Activated B cell treated with CpG ODN at 0.5 μM for 24 hours (primary cell): ENCODE measurements at regions not wholly inside any gene's neighbourhood (a gene's known extent, or its start where the extent isn't known, plus 50 kb on each side); places are given as distances from the start of the nearest gene placed in this dataset.

Experiments used
- ATAC-seq: fragments of 200-7000 bp; cut with Tn5 transposase; one replicate; pipeline ENCODE4 v1.10.0; 2021; ENCODE audit warnings: low read depth, mild to moderate bottlenecking, moderate library complexity
- CTCF ChIA-PET: fragments of 350-600 bp; sonication (Branson Sonifier 250); formaldehyde crosslinking; loops from one replicate; lab custom pipeline; 2021; ENCODE audit warnings: antibody characterized with exemption; lab: Charles Lee
- POLR2A ChIA-PET: fragments of 350-600 bp; sonication (Branson Sonifier 250); formaldehyde crosslinking; loops from one replicate; lab custom pipeline; 2021; ENCODE audit warnings: antibody characterized with exemption; lab: Charles Lee
- DNase-seq: peaks from one replicate; pipeline ENCODE4 v3.0.0; 2022
- H3K27ac Mint-ChIP-seq: one replicate; pipeline ENCODE4 v1.8.0; 2020; ENCODE audit warnings: mixed read lengths
- H3K27me3 Mint-ChIP-seq: one replicate; pipeline ENCODE4 v1.8.0; 2021; ENCODE audit warnings: mixed read lengths
- H3K36me3 Mint-ChIP-seq: one replicate; pipeline ENCODE4 v1.8.0; 2021; ENCODE audit warnings: low read depth, mixed read lengths
- H3K4me1 Mint-ChIP-seq: one replicate; pipeline ENCODE4 v1.8.0; 2021; ENCODE audit warnings: mixed read lengths
- H3K4me3 Mint-ChIP-seq: one replicate; pipeline ENCODE4 v1.8.0; 2020; ENCODE audit warnings: mild to moderate bottlenecking, mixed read lengths
- H3K9me3 Mint-ChIP-seq: one replicate; pipeline ENCODE4 v1.8.0; 2020; ENCODE audit warnings: mixed read lengths
- intact Hi-C: fragments of 100-400 bp; cut with micrococcal nuclease; formaldehyde crosslinking; loops from one replicate; pipeline ENCODE4 v1.15.1; 2024
- TF ChIP-seq, protein P1 (sequence below): fragments of 200-600 bp; IDR thresholded peaks from one replicate; pipeline ENCODE4 v1.8.0; 2022; ENCODE audit warnings: antibody characterized with exemption, mild to moderate bottlenecking

DNA sequence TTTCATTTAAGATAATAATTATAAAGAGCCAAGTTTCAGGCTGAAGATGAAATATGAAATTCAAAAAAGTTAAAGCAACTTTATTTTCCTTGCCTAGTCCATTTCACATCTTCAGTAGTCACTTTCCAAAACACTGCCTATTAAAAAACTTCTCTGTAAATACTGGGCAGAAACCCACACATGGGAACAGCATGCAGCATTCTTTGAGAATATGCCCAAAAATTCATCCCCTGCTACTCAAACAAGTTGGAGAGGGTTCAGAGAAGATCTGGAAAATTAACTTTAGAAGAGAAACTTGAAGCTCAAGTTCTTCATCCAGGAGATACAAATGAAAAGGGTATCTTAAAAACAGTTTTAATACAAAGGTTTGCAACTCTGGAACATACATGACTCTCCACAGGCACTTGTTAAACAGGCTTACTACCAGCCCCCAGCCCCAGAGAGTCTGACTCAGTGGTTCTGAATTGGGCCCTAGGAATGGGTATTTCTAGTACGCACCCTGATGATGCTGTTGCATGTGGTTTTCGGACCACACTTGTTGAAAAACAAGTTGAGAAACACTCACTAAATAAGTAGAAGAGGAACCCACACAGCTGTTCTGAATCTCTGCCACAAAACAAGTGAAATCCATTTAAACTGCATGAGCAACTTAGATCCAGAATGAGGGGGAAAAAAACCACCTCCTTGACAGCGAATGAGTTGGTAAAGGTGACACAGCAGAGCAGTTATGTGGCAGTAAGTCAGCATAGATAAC, 329.1 kb downstream of the SATB2 start:
- no peaks in the 10 kb centered on the region for H3K9me3 Mint-ChIP-seq
- POLR2A ChIA-PET: no interaction called here
- no peak for ATAC-seq
- H3K4me3 Mint-ChIP-seq: no peak overlapping the region
- CTCF ChIA-PET: no interaction called here
- H3K27ac Mint-ChIP-seq: no peak overlapping the region
- no peaks in the 10 kb centered on the region for H3K4me1 Mint-ChIP-seq
- intact Hi-C loops: no loop called here
- H3K27me3 Mint-ChIP-seq: no peaks in the 10 kb centered on the region
- TF ChIP-seq, protein P1, sequence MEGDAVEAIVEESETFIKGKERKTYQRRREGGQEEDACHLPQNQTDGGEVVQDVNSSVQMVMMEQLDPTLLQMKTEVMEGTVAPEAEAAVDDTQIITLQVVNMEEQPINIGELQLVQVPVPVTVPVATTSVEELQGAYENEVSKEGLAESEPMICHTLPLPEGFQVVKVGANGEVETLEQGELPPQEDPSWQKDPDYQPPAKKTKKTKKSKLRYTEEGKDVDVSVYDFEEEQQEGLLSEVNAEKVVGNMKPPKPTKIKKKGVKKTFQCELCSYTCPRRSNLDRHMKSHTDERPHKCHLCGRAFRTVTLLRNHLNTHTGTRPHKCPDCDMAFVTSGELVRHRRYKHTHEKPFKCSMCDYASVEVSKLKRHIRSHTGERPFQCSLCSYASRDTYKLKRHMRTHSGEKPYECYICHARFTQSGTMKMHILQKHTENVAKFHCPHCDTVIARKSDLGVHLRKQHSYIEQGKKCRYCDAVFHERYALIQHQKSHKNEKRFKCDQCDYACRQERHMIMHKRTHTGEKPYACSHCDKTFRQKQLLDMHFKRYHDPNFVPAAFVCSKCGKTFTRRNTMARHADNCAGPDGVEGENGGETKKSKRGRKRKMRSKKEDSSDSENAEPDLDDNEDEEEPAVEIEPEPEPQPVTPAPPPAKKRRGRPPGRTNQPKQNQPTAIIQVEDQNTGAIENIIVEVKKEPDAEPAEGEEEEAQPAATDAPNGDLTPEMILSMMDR: no peak
- no peak for DNase-seq
- no peaks in the 10 kb centered on the region for H3K36me3 Mint-ChIP-seq

DNA sequence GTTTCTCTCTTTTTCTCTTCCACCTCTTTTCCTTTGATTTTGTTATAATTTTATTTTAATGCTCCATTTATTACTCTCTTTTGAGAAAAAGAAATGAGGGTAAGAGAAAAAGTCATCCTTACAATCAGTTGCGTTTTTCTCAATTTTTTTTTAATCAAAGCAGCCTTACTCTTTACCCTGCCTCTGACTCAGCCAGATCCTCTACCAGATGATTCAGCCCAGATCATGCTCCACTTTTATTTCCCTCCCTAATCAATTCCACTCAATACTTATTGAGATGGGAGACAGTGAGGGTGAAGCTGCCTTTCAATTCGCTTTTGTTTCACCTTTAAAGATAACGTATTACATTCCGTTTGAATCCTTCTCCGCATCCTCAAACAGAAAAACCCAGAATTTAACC, 337.9 kb downstream of the SATB2 start:
- no peak overlapping the region for H3K4me3 Mint-ChIP-seq
- intact Hi-C loops: no loop called here
- CTCF ChIA-PET: no interaction called here
- H3K4me1 Mint-ChIP-seq: no peaks in the 10 kb centered on the region
- TF ChIP-seq, protein P1: no peak
- no peaks in the 10 kb centered on the region for H3K9me3 Mint-ChIP-seq
- no peak for ATAC-seq
- DNase-seq: no peak
- no peaks in the 10 kb centered on the region for H3K27me3 Mint-ChIP-seq
- POLR2A ChIA-PET: no interaction called here
- no peak overlapping the region for H3K27ac Mint-ChIP-seq
- H3K36me3 Mint-ChIP-seq: no peaks in the 10 kb centered on the region

DNA sequence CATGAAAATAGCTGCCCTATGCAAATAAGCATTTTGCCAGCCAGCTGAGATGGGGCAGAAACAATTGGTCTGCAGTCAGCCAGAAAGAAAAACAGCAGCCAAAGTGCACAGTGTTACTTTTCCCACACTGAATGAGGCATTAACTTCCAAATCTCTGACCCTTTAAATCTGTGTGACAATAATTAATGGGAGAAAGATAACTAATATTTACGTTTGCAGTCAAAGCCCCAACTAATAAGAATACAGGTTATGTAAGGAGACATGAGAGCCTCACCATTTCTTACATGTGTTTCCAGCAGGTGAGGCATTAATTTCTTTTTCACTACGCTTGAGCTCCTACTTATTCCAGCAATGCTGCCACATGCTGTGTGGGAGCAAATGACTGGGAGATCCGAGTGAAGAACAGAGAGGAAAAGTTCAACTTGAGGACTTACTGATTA, 339.0 kb downstream of the SATB2 start:
- TF ChIP-seq, protein P1: no peak
- CTCF ChIA-PET: no interaction called here
- Mint-ChIP-seq H3K9me3 (no peaks in the 10 kb centered on the region), H3K36me3 (no peaks in the 10 kb centered on the region), H3K4me1 (no peaks in the 10 kb centered on the region), H3K27me3 (no peaks in the 10 kb centered on the region), H3K27ac (no peak overlapping the region), H3K4me3 (no peak overlapping the region)
- POLR2A ChIA-PET: no interaction called here
- no peak for ATAC-seq
- intact Hi-C loops: no loop called here
- no peak for DNase-seq

DNA sequence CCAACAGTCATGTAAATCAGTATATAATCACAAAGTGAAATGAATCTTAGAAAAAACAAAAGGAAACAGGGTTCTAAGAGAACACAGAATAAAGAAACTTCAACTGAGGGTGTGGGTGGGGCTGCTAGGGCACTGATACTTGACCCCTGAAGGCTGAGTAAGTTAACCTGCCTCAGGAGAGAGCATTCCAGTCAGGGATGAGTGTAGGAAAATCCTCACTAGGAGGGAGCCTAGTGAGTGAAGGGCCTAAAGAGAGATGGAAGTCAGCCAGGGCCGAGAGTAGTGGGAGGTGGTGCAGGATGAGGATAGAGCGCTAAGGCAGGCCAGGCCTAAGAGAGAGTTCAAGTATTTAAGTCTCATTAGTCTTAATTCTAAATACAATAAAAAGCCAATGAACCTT, 342.6 kb downstream of the SATB2 start:
- no peak for DNase-seq
- H3K36me3 Mint-ChIP-seq: no peaks in the 10 kb centered on the region
- ChIA-PET POLR2A (no interaction called here), CTCF (no interaction called here)
- no peaks in the 10 kb centered on the region for H3K4me1 Mint-ChIP-seq
- ATAC-seq: no peak
- H3K27ac Mint-ChIP-seq: no peak overlapping the region
- TF ChIP-seq, protein P1: no peak
- no peaks in the 10 kb centered on the region for H3K9me3 Mint-ChIP-seq
- intact Hi-C loops: no loop called here
- H3K27me3 Mint-ChIP-seq: no peaks in the 10 kb centered on the region
- H3K4me3 Mint-ChIP-seq: no peak overlapping the region

DNA sequence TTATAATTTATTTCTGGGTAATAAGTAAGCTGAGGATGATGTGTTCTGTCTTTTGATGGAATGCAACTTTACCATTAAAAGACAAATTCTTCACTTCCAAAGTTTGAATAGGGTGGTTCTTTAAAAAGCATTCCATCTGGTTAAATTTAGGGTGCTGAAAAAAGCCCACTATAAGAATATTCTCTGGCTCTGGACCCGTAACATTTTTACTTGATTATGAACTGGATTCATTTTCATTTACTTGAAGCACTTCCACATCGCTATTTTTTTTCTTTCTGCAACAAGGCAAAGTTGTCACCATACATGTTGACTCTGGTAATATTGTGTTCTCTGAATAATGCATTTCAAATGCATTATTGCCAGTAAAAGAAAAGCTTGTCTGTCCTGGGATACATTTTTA, 344.6 kb downstream of the SATB2 start:
- no peaks in the 10 kb centered on the region for H3K27me3 Mint-ChIP-seq
- DNase-seq (no peak), ATAC-seq (no peak)
- TF ChIP-seq, protein P1: no peak
- no peak overlapping the region for H3K4me3 Mint-ChIP-seq
- intact Hi-C loops: no loop called here
- H3K36me3 Mint-ChIP-seq: no peaks in the 10 kb centered on the region
- no peak overlapping the region for H3K27ac Mint-ChIP-seq
- H3K4me1 Mint-ChIP-seq: no peaks in the 10 kb centered on the region
- ChIA-PET CTCF (no interaction called here), POLR2A (no interaction called here)
- no peaks in the 10 kb centered on the region for H3K9me3 Mint-ChIP-seq
